ENCODE measurements at regions not wholly inside any gene's neighbourhood (a gene's known extent, or its start where the extent isn't known, plus 50 kb on each side); places are given as distances from the start of the nearest gene placed in this dataset.

GRCh38 chr16:86343796-86344585, 166.3 kb upstream of the FOXF1 start:
- ChIA-PET CTCF (no interaction called here), POLR2A (ENCODE audit: low non-redundant PET) (no interaction called here)
- no peak for TF ChIP-seq CTCF (conservative IDR thresholded peaks at IDR 0.05; ENCODE audit: low read depth)
- no peak for DNase-seq (ENCODE audit: low spot score)
- no peak overlapping the region for H3K27ac ChIP-seq

DNA sequence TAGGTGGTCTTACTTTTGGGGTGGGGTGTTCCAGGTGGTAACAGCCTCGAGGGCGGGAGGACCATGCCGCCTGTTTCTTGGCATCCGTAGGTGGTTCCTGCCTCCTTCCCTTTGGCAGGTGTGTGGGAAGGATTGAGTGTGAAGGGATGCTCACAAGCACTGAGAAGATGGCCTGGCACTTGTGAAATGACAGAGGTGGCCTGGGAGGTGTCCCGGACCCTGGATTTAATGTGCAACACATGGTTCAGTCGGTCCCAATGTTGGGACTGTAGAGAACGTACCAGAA, 165.8 kb upstream of the FOXF1 start:
- TF ChIP-seq CTCF (conservative IDR thresholded peaks at IDR 0.05; ENCODE audit: low read depth), result no peak
- DNase-seq (ENCODE audit: low spot score), result no peak
- ChIA-PET POLR2A (ENCODE audit: low non-redundant PET) (no interaction called here), CTCF (no interaction called here)
- H3K27ac ChIP-seq, result no peak overlapping the region

DNA sequence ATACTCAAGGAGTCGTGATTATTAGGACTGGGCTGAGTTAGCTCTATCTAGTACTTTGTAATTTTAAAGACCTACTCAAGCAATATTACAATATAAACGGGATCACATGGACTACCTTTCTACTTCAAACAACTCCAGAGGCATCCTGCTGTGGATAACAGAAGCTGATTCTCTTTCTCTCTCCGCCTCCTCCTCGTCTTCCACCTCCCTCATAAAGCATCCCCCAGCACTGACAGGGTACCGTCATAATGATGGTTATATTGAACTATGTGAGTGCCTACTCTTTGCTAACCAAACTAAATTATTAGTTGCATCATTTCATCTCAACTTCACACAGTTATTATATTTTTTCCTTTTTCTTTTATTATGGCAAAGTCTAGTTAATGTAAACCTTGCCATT, 165.4 kb upstream of the FOXF1 start:
- no peak for TF ChIP-seq CTCF (conservative IDR thresholded peaks at IDR 0.05; ENCODE audit: low read depth)
- ChIA-PET POLR2A (ENCODE audit: low non-redundant PET) (no interaction called here), CTCF (no interaction called here)
- no peak for DNase-seq (ENCODE audit: low spot score)
- no peak overlapping the region for H3K27ac ChIP-seq

DNA sequence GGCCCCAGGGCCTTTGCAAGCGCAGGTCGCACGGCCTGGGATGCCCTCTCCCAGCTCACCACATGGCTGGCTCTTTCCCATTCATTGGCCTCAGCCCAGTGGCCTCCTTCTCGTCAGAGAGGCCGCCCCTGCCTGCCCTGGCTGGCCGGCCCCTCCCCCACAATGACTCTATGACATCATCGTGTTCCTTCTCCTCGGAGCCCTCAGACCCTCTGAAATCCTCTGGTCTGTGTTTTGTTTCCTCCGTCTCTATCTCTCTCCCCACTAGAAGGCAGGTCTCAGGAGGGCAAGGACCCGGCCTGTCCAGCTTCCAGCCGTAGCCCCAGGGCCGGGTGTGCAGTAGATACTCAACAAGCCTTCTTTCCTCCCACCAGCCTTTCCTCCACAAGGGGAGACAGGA, 164.8 kb upstream of the FOXF1 start:
- ChIA-PET POLR2A (ENCODE audit: low non-redundant PET) (no interaction called here), CTCF (no interaction called here)
- no peak for TF ChIP-seq CTCF (conservative IDR thresholded peaks at IDR 0.05; ENCODE audit: low read depth)
- no peak for DNase-seq (ENCODE audit: low spot score)
- no peak overlapping the region for H3K27ac ChIP-seq

DNA sequence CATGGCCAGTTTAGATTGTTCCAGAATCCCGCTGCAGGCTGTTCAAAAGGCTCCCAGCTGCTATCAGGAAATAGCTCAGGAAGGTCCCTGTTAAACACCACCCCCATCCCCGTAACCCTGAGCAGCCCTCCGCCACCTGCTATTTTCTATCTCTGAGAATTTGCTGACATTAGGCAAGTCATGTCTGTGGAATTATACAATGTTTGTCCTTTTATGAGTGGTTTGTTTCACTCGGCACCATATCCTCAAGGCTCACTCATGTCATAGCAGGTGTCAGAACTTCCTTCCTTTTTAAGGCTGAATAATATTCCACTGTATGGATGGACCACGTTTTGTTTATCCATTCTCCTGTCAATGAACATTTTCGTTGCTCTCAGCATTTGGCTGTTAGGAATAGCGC, 164.3 kb upstream of the FOXF1 start:
- ChIA-PET POLR2A (ENCODE audit: low non-redundant PET) (no interaction called here), CTCF (no interaction called here)
- DNase-seq (ENCODE audit: low spot score), result no peak
- TF ChIP-seq CTCF (conservative IDR thresholded peaks at IDR 0.05; ENCODE audit: low read depth), result no peak
- H3K27ac ChIP-seq, result no peak overlapping the region

- no peak for DNase-seq (ENCODE audit: low spot score)
- H3K27ac ChIP-seq, result no peak overlapping the region
- CTCF ChIA-PET, result interaction anchor here (0.7 kb wide), 1 partner anchor 460 kb away, joined by 3 read pairs; no protein-coding TSS in a partner anchor
- no peak for TF ChIP-seq CTCF (conservative IDR thresholded peaks at IDR 0.05; ENCODE audit: low read depth)
- POLR2A ChIA-PET (ENCODE audit: low non-redundant PET), result interaction anchor here (0.7 kb wide), 1 partner anchor 162 kb away, joined by 4 read pairs; no protein-coding TSS in a partner anchor
Measured at GRCh38 chr16:86347090-86347489, 163.2 kb upstream of the FOXF1 start.
